NCI-H1694 treated with DMSO at 0.1 percent for 48 hours (cell line): ENCODE measurements at regions not wholly inside any gene's neighbourhood (a gene's known extent, or its start where the extent isn't known, plus 50 kb on each side); places are given as distances from the start of the nearest gene placed in this dataset.

ENCODE experiments used
- DNase-seq: peaks from one replicate; lab custom pipeline; 2025; lab: John Stamatoyannopoulos, UW

- no peak for DNase-seq
Measured at GRCh38 chr14:76664790-76665189, 96.5 kb upstream of the VASH1 start.

DNA sequence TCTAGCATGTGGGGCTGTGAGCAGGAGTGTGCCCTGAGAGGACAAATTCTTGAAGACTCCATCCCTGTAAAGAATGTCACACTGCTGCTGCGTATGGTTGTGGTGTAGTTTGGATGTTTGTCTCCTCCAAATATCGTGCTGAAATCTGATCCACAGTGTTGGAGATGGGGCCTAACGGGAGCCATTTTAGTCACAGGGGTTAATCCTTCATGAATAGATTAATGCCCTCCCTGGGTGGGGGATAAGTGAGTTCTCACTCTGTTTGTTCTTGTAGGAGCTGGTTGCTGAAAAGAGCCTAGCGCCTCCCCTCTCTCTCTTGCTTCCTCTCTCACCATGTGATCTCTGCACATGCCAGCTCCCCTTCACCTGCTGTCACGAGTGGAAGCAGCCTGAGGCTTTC is 94.5 kb upstream of the VASH1 start:
- no peak for DNase-seq

DNA sequence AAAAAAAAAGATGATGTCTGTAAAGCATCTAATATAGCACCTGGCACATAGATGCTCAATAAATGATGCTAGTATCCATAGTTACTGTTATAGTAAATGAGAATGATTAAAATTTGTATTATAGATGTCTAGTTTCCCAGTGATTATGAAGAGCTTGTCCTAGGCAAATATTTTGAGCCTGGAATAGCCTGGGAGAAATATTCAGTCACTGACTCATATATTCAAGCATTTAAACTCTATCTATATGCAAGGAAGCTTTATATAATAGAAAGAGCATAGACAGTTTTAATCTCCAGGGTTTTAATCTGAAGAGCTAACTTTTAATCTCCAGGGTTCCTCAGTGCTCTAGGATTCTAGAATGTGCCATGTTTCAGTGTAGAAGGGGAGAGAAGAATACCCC is 91.5 kb upstream of the VASH1 start:
- no peak for DNase-seq

- no peak for DNase-seq
Measured at GRCh38 chr14:76672123-76672522, 89.1 kb upstream of the VASH1 start.

DNA sequence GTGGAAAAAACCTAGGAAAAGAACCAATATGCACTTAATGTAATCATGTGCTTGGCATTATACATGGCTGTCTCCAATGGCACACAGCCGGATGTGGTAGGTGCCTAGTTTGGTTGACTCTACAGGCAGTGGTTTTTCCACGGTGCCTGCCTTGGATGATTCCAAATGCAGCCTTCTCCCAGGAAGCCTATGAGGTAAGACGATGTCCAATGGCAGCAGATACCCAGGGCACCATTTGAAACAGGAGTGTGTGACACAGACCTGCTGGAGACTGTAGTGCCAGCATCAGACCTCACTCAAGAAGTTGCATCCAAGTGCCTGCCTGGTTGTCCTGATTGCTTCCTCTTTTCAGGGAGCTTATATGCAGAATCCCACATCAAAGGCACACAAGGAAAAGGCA is 88.0 kb upstream of the VASH1 start:
- DNase-seq, result no peak

GRCh38 chr14:76675046-76675445 is 86.2 kb upstream of the VASH1 start:
- no peak for DNase-seq

DNA sequence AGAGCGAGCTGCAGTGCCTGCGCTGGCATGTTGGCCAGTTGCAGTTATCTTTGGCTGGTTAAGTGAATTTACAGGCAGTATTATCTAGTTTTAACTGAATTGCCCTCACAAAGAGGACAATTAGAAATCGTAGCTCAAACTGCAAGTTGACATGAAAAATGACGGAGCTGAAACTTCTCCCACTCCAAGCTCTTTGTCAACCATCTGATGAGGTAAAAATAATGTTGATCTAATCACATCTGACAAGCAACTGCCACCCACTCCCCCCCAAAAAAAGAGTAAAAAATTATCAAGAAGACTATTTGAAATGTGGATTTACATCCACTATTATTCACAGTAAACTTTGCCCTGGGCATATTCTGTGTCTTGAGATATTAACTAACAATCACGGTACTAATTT is 84.7 kb upstream of the VASH1 start:
- no peak for DNase-seq

- no peak for DNase-seq
Measured at GRCh38 chr14:76677534-76678145, 83.6 kb upstream of the VASH1 start.

GRCh38 chr14:76678244-76678800 is 82.9 kb upstream of the VASH1 start:
- DNase-seq, result no peak

DNA sequence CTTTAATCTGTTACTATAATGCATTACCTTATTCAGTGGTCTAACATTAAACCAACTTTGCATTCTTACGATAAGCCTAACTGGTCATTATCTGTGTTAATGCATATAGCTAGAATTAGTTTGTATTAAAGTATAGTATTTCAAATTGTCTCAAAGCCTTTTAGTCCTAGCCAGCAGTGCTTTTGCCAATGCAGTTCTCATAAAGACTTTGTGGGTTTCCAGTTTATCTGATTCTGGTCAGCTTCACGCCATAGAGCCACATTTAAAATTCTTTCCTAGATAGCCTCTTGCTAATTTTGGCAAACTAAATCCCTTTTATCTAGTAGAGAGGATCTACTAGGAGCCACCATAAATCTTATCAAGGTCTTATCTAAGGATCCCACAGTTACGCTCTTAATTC is 78.9 kb upstream of the VASH1 start:
- no peak for DNase-seq

GRCh38 chr14:76686646-76687045 is 74.6 kb upstream of the VASH1 start:
- DNase-seq, result no peak

- DNase-seq, result no peak
Measured at GRCh38 chr14:76687611-76688382, 73.5 kb upstream of the VASH1 start.

DNA sequence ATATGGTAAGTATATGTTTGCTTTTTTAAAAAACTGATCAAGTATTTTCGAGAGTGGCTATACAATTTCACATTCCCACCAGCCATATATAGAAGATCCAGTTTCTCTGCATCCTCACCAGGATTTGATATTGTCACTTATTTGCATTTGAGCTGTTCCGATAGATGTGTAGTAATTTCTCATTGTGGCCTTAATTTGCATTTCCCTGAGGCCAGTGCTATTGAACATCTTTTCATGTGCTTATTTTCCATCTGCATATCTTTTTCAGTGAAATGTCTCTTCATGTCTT is 72.9 kb upstream of the VASH1 start:
- no peak for DNase-seq

DNA sequence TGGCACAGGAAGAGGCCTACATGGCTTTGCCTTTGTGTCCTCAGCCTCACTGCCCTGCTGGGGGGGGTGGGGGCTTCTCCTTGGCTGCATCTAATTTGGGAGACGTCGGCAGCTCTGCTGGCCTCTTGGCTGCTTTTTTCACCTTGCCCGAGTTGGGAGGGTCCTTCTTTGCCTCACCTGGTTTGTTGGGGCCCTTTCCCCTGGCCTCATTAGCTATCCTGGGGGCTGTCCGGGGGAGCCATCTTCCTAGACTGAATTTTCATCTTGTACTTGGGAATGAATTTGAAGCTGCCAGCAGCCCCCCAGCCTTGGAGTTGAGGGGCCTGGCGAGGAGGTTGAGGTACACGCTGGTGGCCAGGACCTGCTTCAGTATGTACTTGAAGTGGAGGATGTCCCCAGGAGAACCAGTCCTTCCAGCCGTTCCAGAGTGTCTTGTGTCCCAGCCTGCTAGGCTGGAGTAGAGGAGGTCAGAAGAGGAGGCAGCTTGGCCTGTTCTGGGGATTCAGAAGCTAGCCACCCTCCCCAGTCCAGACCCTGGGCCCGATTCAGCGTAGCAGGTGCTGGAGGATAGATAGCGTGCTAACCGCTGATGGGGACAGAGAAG is 70.7 kb upstream of the VASH1 start:
- no peak for DNase-seq

- DNase-seq, result no peak
Measured at GRCh38 chr14:76694106-76694505, 67.2 kb upstream of the VASH1 start.

DNA sequence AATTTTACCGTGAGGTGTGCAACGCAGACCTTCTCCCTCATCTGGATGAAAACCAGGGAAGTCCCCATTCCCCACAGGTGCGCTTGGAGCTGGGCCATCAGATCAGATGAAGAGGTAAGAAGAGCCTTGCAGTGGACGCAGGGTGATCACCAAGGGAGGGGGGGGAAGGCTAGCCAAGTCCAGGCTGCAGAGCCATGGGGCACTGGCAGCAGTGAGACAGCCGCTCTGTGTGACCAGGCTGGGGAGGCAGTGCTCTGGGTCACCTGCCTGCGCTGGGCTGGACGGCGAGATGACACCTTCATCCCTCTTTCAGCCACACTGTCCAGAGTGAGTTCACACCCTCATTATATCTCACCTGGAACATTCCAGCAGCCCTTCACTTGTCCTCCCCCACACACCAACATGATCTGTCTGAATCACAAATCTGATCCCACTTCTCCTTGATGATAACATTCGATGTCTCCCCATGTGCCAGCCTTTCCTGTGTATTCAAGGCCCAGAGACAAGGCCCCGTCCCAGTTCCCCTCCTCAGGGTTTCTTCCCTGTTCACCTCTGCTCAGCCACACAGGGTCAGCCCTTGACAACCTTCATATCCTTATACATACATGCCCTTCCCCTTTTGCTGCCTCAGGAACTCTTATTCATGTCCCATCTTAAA is 65.9 kb upstream of the VASH1 start:
- DNase-seq, result no peak

- DNase-seq, result no peak
Measured at GRCh38 chr14:76696361-76696760, 64.9 kb upstream of the VASH1 start.

DNA sequence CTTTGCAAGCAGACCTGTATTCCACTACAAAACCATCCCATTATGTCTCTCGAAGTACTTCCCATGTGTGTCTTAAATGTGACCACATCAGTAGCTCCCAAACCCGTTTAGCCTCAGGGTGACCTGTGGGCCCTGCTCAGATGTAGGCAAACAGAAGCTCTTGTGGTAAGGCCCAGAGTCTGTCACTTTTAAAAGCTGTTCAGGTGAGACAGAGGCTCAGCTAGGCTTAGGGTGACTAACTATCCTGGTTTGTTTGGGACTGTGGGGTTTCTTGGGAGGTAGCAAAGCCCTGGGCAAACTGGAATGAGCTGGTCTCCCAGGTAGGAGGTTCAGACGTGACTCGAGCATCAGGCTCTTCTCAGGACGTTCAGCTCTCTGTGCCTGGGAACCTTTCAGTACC is 64.5 kb upstream of the VASH1 start:
- no peak for DNase-seq

DNA sequence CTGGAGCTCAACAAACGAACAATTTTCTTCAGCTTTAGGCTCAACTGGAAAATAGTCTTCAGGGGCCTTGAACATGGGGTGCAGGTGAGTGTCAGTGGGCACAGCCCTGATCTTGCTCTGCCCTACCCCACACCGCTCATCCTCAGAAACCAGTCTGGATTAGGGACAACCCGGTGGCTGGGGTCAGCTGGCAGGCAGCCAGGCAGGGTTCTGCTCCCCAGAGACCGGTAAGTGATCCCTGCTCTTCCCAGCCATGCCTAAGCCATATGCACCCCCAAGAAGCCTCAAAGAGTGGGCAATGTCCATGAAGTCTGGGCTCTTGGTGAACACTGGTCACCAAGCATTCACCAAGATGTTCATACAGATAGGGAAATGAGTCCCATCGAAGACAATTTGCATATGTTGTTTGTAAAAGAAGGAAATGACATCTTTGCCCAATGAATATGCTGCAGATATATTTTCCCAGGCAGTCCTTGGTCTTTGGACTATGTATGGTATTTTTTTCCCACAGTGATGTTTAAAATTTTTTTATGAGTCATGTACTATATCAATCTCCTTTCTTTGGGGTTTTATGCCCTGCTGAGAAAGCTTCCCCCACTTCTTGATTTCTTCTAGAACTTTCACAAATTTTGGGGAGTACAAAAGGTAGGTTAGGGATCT is 63.9 kb upstream of the VASH1 start:
- no peak for DNase-seq

GRCh38 chr14:76698191-76698590 is 63.1 kb upstream of the VASH1 start:
- DNase-seq, result no peak

- DNase-seq, result no peak
Measured at GRCh38 chr14:76698631-76699030, 62.6 kb upstream of the VASH1 start.

DNA sequence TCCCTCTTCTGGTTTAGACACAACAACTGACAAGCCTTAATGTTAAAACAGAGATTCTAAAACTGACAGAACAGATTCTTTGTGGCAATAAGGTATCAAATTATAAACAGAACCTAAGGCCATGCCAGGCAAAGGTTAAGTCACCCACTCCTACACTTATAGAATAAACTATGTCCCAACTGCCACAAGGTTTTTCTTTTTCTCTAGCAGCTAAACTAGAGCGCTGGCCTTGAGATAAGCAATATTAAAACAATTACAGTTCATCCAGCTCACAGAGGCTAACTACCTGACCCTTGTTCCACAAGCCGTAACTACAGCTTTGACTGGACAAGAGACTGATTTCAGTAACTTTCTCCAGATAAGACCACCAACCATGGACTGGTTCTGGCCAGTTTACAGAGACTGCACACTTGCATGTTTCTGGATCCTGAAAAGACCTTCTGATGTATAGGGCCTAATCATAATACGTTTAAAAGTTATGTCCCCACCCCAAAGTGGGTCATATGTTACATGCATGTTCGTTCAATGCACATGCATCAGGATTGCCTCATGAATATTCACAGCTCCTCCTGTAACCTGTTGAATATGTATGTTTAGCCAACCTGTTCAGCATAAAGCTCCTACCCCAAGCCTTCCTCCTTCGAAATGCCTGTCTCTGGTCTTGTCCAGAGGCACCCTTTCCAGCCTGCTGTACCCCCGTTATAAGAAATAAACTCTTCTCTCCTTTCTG is 61.9 kb upstream of the VASH1 start:
- no peak for DNase-seq
